ENCODE measurements at regions not wholly inside any gene's neighbourhood (a gene's known extent, or its start where the extent isn't known, plus 50 kb on each side); places are given as distances from the start of the nearest gene placed in this dataset.
"Not testable (repeated sequence)": the region's sequence is repeated elsewhere in the genome, so short reads cannot be mapped to it uniquely, and the experiment has no call there.

GRCh38 chrX:952816-953215, 259.6 kb downstream of the CRLF2 start:
- Histone ChIP-seq H3K9me3 (peaks cover 2% of the 10 kb centered on the region; the same call in 1 of the 3 replicates), H3K4me2 (no peak overlapping the region), H3K4me1 (no peaks in the 10 kb centered on the region), H3K27ac (no peak overlapping the region), H3K4me3 (no peak overlapping the region)
- no peak for DNase-seq (ENCODE audit: low read depth in 1 of 2, low spot score in 1 of 2)
- no peak for TF ChIP-seq RCOR1 (IDR thresholded peaks at IDR 0.05; ENCODE audit: low read depth, low read length)
- no peak for TF ChIP-seq MAZ (IDR thresholded peaks at IDR 0.05; ENCODE audit: borderline replicate concordance, low read depth, low read length)
- no peak for TF ChIP-seq HOXB5 (CRISPR knock-in tag; IDR thresholded peaks at IDR 0.05)
- TF ChIP-seq HES2 (IDR thresholded peaks at IDR 0.05), result no peak
- TF ChIP-seq ZC3H11A (IDR thresholded peaks at IDR 0.05), result no peak
- no peak for TF ChIP-seq PBX3 (IDR thresholded peaks at IDR 0.05)
- TF ChIP-seq POLR2A (IDR thresholded peaks at IDR 0.05; ENCODE audit: low read length), result no peak
- TF ChIP-seq ATOH8 (CRISPR knock-in tag; IDR thresholded peaks at IDR 0.05; ENCODE audit: low read depth), result no peak
- no peak for TF ChIP-seq CHD4 (IDR thresholded peaks at IDR 0.05; ENCODE audit: borderline replicate concordance)
- TF ChIP-seq REST (IDR thresholded peaks at IDR 0.05), result no peak
- TF ChIP-seq ESRRA (IDR thresholded peaks at IDR 0.05; ENCODE audit: borderline replicate concordance, low read length), result no peak
- no peak for TF ChIP-seq FOXS1 (CRISPR knock-in tag; IDR thresholded peaks at IDR 0.05)
- TF ChIP-seq BHLHE40 (IDR thresholded peaks at IDR 0.05; ENCODE audit: low read depth, low read length), result no peak
- POLR2A ChIA-PET, result no interaction called here
- no peak for ATAC-seq
- CTCF ChIA-PET, result no interaction called here
- FAIRE-seq, result no peak
- WGBS (ENCODE audit: missing lambda C conversion rate), result 5% methylated on average over 5 of the region's 5 CpGs

- DNase-seq (ENCODE audit: low read depth in 1 of 2, low spot score in 1 of 2); CTCF ChIA-PET; ATAC-seq; H3K4me2 ChIP-seq; POLR2A ChIA-PET; H3K4me3 ChIP-seq; FAIRE-seq; H3K4me1 ChIP-seq; H3K9me3 ChIP-seq; H3K27ac ChIP-seq: not testable (repeated sequence)
- WGBS (ENCODE audit: missing lambda C conversion rate), result 11% methylated on average over 6 of the region's 6 CpGs
Measured at GRCh38 chrX:947262-947661, 265.2 kb downstream of the CRLF2 start.

- POLR2A ChIA-PET, result no interaction called here
- no peak overlapping the region for H3K4me3 ChIP-seq
- CTCF ChIA-PET, result no interaction called here
- 0% methylated on average over 1 of the region's 1 CpG for WGBS (ENCODE audit: missing lambda C conversion rate)
- no peak overlapping the region for H3K27ac ChIP-seq
- H3K4me1 ChIP-seq, result no peaks in the 10 kb centered on the region
- no peak for FAIRE-seq
- no peak for DNase-seq (ENCODE audit: low read depth in 1 of 2, low spot score in 1 of 2)
- ATAC-seq, result no peak
- TF ChIP-seq EP300 (IDR thresholded peaks at IDR 0.05), result no peak
- TF ChIP-seq ZFP36 (IDR thresholded peaks at IDR 0.05; ENCODE audit: borderline replicate concordance, partially characterized antibody), result no peak
- no peak for TF ChIP-seq ESRRA (IDR thresholded peaks at IDR 0.05; ENCODE audit: borderline replicate concordance, low read length)
- no peak for TF ChIP-seq PBX3 (IDR thresholded peaks at IDR 0.05)
- no peak for TF ChIP-seq MAFK (IDR thresholded peaks at IDR 0.05; ENCODE audit: partially characterized antibody)
- no peak for TF ChIP-seq BHLHE40 (IDR thresholded peaks at IDR 0.05; ENCODE audit: low read depth, low read length)
- TF ChIP-seq CBX2 (IDR thresholded peaks at IDR 0.05; ENCODE audit: borderline replicate concordance, low read depth), result no peak
- TF ChIP-seq USF2 (IDR thresholded peaks at IDR 0.05), result no peak
- TF ChIP-seq SREBF2 (IDR thresholded peaks at IDR 0.05), result no peak
- TF ChIP-seq EHF (CRISPR knock-in tag; IDR thresholded peaks at IDR 0.05), result no peak
- TF ChIP-seq HEYL (CRISPR knock-in tag; IDR thresholded peaks at IDR 0.05), result no peak
- no peak for TF ChIP-seq EHMT2 (IDR thresholded peaks at IDR 0.05; ENCODE audit: low read depth)
- no peak for TF ChIP-seq TP53 (CRISPR knock-in tag; IDR thresholded peaks at IDR 0.05)
- no peak for TF ChIP-seq CHD2 (IDR thresholded peaks at IDR 0.05; ENCODE audit: low read length, partially characterized antibody)
- H3K4me2 ChIP-seq, result no peak overlapping the region
- 0 out of 3 replicates have a peak, but pooled peaks cover 4% of the 10 kb centered on the region for H3K9me3 ChIP-seq
Measured at GRCh38 chrX:943035-943434, 269.4 kb downstream of the CRLF2 start.
